Mesendoderm (in vitro differentiated cells): ENCODE measurements at regions not wholly inside any gene's neighbourhood (a gene's known extent, or its start where the extent isn't known, plus 50 kb on each side); places are given as distances from the start of the nearest gene placed in this dataset. TPM values are rescaled to one million over a fixed set of nuclear protein-coding genes. Genes with fewer than 3 reads are reported as not detected.

ENCODE experiments used
- DNase-seq: peaks from one replicate; pipeline ENCODE4 v3.0.0; 2013
- H2AK5ac ChIP-seq: 2 replicates; pipeline ENCODE4 v1.6.1; 2013; ENCODE audit warnings: low read length, inconsistent platforms
- H2BK120ac ChIP-seq: 2 replicates; pipeline ENCODE4 v1.6.1; 2013; ENCODE audit warnings: low read depth, mild to moderate bottlenecking, low read length, moderate library complexity, mixed read lengths
- H2BK15ac ChIP-seq: replicated peaks from 2 replicates; pipeline ENCODE4 v1.6.1; 2013; ENCODE audit warnings: low read depth, mild to moderate bottlenecking, moderate library complexity
- H2BK5ac ChIP-seq: 2 replicates; pipeline ENCODE4 v1.6.1; 2013; ENCODE audit warnings: low read length, inconsistent platforms
- H3K18ac ChIP-seq: 2 replicates; pipeline ENCODE4 v1.6.1; 2013; ENCODE audit warnings: mild to moderate bottlenecking, low read length, mixed read lengths
- H3K23ac ChIP-seq: one replicate; pipeline ENCODE4 v1.6.1; 2013; ENCODE audit warnings: low read length
- H3K27ac ChIP-seq: 2 replicates; pipeline ENCODE4 v1.5.1; 2013; ENCODE audit warnings: low read depth, mild to moderate bottlenecking, inconsistent platforms, low read length, moderate library complexity
- H3K27me3 ChIP-seq: 2 replicates; pipeline ENCODE4 v1.6.1; 2013; ENCODE audit warnings: low read length, control low read depth, mild to moderate bottlenecking, inconsistent platforms; ENCODE audit not compliant: insufficient read depth, poor library complexity
- H3K36me3 ChIP-seq: 2 replicates; pipeline ENCODE4 v1.6.1; 2013; ENCODE audit warnings: low read length, inconsistent platforms; ENCODE audit not compliant: control insufficient read depth, insufficient read depth
- H3K4ac ChIP-seq: one replicate; pipeline ENCODE4 v1.6.1; 2013; ENCODE audit warnings: low read depth, mild to moderate bottlenecking, low read length, moderate library complexity
- H3K4me1 ChIP-seq: 2 replicates; pipeline ENCODE4 v1.6.1; 2013; ENCODE audit warnings: low read depth, low read length, inconsistent platforms; ENCODE audit not compliant: control insufficient read depth
- H3K4me2 ChIP-seq: 2 replicates; pipeline ENCODE4 v1.6.1; 2013; ENCODE audit warnings: low read length
- H3K4me3 ChIP-seq: 2 replicates; pipeline ENCODE4 v1.5.1; 2013; ENCODE audit warnings: mild to moderate bottlenecking, low read length
- H3K56ac ChIP-seq: one replicate; pipeline ENCODE4 v1.6.1; 2013; ENCODE audit warnings: low read length
- H3K79me1 ChIP-seq: 2 replicates; pipeline ENCODE4 v1.6.1; 2013; ENCODE audit warnings: low read length, inconsistent platforms
- H3K79me2 ChIP-seq: 2 replicates; pipeline ENCODE4 v1.6.1; 2013; ENCODE audit warnings: mild to moderate bottlenecking, low read length; ENCODE audit not compliant: control insufficient read depth, insufficient read depth
- H3K9ac ChIP-seq: 2 replicates; pipeline ENCODE4 v1.6.1; 2013; ENCODE audit warnings: low read length, inconsistent platforms
- H4K5ac ChIP-seq: one replicate; pipeline ENCODE4 v1.6.1; 2013; ENCODE audit warnings: low read length
- H4K8ac ChIP-seq: one replicate; pipeline ENCODE4 v1.6.1; 2013; ENCODE audit warnings: low read depth, mild to moderate bottlenecking, control low read depth, low read length, moderate library complexity
- WGBS: extraction: QIAGEN DNeasy Blood & Tissue Kit; methylation state at CpG from one replicate; pipeline ENCODE4 v1.1.7; 2013; ENCODE audit warnings: low lambda C conversion rate, missing lambda C conversion rate; ENCODE audit not compliant: insufficient coverage; ENCODE audit errors: extremely low coverage; 5-methylcytosine and 5-hydroxymethylcytosine counted together
- small RNA-seq: library from polyadenylated mRNA; stranded (forward); fragments of <200 nt; extraction: miRNeasy Mini kit (QIAGEN cat#:217004); gene quantifications from one replicate; pipeline ENCODE3, GENCODE V24; 2013; ENCODE audit not compliant: insufficient read depth

DNA sequence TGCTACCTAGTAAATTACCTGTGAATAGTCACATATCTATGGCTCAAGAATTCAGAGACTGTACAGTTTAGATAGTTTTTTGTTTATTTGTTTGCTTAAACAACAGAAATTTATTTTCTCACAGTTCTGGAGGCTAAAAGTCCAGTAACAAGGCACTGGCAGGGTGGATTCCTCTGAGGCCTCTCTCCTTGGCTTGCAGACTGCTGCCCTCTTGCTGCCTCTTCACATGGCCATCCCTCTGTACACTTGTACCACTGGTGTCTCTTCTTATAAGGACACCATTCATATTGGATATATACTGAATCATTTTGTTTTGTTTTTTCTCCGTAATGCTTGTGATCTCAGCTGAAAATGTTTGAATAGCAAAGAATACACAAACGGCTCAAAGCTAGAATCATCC lies 56.4 kb upstream of the MIR17HG start:
- Histone ChIP-seq H3K9ac (no peak overlapping the region), H3K36me3 (no peaks in the 10 kb centered on the region), H2BK120ac (no peak overlapping the region), H3K56ac (no peak overlapping the region), H3K79me1 (no peaks in the 10 kb centered on the region), H4K5ac (no peak overlapping the region), H2BK5ac (no peak overlapping the region), H4K8ac (no peak overlapping the region), H3K79me2 (no peaks in the 10 kb centered on the region), H3K4me1 (no peaks in the 10 kb centered on the region), H3K23ac (no peak overlapping the region), H3K27ac (no peak overlapping the region), H2BK15ac (no peak overlapping the region), H3K4me3 (no peak overlapping the region), H2AK5ac (no peak overlapping the region), H3K27me3 (no peaks in the 10 kb centered on the region), H3K4me2 (no peak overlapping the region), H3K18ac (no peak overlapping the region), H3K4ac (no peak overlapping the region)
- DNase-seq = no peak
- WGBS = no CpG with 5 or more reads among the region's 2 CpGs

DNA sequence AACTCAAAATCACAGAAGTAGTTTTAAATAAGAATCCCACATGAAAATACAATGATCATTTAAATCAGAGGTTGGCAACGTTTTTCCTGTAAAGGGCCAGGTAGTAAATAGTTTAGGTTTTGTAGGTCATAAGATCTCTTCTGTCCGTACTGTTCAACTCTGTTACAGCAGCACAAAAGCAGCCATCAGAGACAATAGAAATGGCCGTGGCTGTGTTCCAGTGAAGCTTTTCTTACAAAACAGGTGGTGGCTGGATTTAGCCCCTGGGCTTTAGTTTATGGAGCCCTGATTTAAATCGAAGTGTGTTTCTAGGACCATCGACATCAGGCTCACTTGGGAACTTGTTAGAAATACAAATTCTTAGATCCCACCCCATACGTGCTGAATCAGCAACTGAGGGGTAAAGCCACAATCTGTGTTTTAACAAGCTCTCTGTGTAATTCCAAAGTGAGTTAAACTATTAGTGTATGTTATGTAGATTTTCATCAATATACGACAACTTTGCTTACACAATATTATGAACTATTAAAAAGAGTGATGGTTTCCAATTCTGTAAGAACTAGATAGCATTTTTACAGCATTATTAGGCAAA lies 54.8 kb upstream of the MIR17HG start:
- no peak overlapping the region for H3K4ac ChIP-seq
- no peaks in the 10 kb centered on the region for H3K4me1 ChIP-seq
- H2BK15ac ChIP-seq = no peak overlapping the region
- H3K4me2 ChIP-seq = no peak overlapping the region
- H3K56ac ChIP-seq = no peak overlapping the region
- H3K27ac ChIP-seq = no peak overlapping the region
- H2AK5ac ChIP-seq = no peak overlapping the region
- H2BK120ac ChIP-seq = no peak overlapping the region
- H3K79me2 ChIP-seq = no peaks in the 10 kb centered on the region
- no peak overlapping the region for H3K18ac ChIP-seq
- no peak overlapping the region for H3K23ac ChIP-seq
- no peaks in the 10 kb centered on the region for H3K27me3 ChIP-seq
- H3K79me1 ChIP-seq = no peaks in the 10 kb centered on the region
- no CpG with 5 or more reads among the region's 7 CpGs for WGBS
- no peaks in the 10 kb centered on the region for H3K36me3 ChIP-seq
- no peak for DNase-seq
- no peak overlapping the region for H4K5ac ChIP-seq
- H3K4me3 ChIP-seq = no peak overlapping the region
- no peak overlapping the region for H2BK5ac ChIP-seq
- H4K8ac ChIP-seq = no peak overlapping the region
- H3K9ac ChIP-seq = no peak overlapping the region

DNA sequence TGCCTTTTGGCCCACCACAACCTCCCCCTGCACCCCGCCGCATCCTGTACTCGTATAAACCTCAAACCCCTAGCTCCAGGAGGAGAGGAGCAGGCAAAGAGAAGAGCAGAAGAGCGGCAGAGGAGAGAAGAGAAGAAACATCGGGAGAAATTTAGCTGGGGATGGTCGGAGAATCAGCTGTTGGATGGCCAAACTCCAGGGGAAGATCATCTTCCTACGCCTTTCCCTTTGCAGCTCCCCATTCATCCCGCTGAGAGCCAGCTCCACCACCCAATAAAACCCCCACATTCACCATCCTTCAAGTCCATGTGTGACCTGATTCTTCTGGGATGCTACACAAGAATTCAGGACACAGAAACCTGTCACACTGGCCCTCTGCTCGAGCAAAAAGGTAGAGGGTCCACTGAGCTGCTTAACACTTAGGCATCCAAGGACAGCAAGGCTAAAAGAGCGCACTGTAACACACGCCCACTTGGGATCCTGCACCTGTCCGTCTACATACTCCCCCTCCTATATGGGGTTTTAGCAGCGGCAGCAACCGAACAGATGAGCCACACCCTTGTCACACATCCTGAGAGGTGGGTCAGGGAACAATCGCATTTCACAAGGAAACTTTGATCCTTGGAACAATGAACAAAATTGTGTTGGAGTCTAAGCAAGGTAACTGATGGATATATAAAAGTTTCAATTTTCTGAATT lies 51.6 kb upstream of the MIR17HG start:
- Histone ChIP-seq H3K79me2 (no peaks in the 10 kb centered on the region), H2BK5ac (no peak overlapping the region), H3K4me2 (no peak overlapping the region), H2BK15ac (no peak overlapping the region), H3K36me3 (no peaks in the 10 kb centered on the region), H2BK120ac (no peak overlapping the region), H3K4ac (no peak overlapping the region), H3K23ac (no peak overlapping the region), H3K18ac (no peak overlapping the region), H4K8ac (no peak overlapping the region), H3K79me1 (no peaks in the 10 kb centered on the region), H3K56ac (no peak overlapping the region), H3K4me1 (no peaks in the 10 kb centered on the region), H3K9ac (no peak overlapping the region), H3K27ac (no peak overlapping the region), H3K4me3 (no peak overlapping the region), H3K27me3 (no peaks in the 10 kb centered on the region), H2AK5ac (no peak overlapping the region), H4K5ac (no peak overlapping the region)
- DNase-seq = no peak
- WGBS = no CpG with 5 or more reads among the region's 15 CpGs

DNA sequence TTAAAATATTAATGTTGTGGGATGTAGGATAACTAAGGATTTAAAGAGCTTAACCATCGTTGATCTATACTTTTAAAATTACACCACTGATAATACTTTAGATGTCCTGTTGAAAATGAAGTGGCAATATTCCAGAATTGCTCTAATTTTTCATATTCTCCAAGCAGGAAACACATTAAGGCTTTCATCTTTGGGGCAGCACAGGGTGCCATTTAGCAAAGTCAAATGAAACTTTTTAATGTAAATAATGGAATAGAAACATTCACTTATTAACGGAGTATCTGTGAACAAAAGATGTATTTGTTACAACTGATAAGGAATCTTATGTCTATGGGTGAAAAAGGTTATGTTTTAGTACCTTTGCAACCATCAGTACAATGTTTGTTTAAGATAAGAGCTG lies 50.0 kb upstream of the MIR17HG start:
- no peaks in the 10 kb centered on the region for H3K27me3 ChIP-seq
- H3K79me1 ChIP-seq = no peaks in the 10 kb centered on the region
- no peak overlapping the region for H3K4me3 ChIP-seq
- H3K18ac ChIP-seq = no peak overlapping the region
- H3K4me2 ChIP-seq = no peak overlapping the region
- no peak overlapping the region for H3K27ac ChIP-seq
- H3K79me2 ChIP-seq = no peaks in the 10 kb centered on the region
- H2BK5ac ChIP-seq = no peak overlapping the region
- no CpG with 5 or more reads among the region's 2 CpGs for WGBS
- no peak overlapping the region for H2BK15ac ChIP-seq
- H3K36me3 ChIP-seq = no peaks in the 10 kb centered on the region
- H2AK5ac ChIP-seq = no peak overlapping the region
- no peak overlapping the region for H4K5ac ChIP-seq
- H3K9ac ChIP-seq = no peak overlapping the region
- no peak overlapping the region for H3K56ac ChIP-seq
- H3K23ac ChIP-seq = no peak overlapping the region
- no peak for DNase-seq
- H2BK120ac ChIP-seq = no peak overlapping the region
- H4K8ac ChIP-seq = no peak overlapping the region
- H3K4me1 ChIP-seq = no peaks in the 10 kb centered on the region
- no peak overlapping the region for H3K4ac ChIP-seq

Small RNA genes in the stretch of these regions (small RNA-seq; reads per million reads assigned to genes)
- gene AL445647.2 = not detected
- gene BRK1P2 = not detected
- not detected for gene RF00212
- not detected for gene RNA5SP34
- not detected for gene RNU6-75P
